ENCODE measurements at regions not wholly inside any gene's neighbourhood (a gene's known extent, or its start where the extent isn't known, plus 50 kb on each side); places are given as distances from the start of the nearest gene placed in this dataset.
"Not testable (repeated sequence)": the region's sequence is repeated elsewhere in the genome, so short reads cannot be mapped to it uniquely, and the experiment has no call there.

DNA sequence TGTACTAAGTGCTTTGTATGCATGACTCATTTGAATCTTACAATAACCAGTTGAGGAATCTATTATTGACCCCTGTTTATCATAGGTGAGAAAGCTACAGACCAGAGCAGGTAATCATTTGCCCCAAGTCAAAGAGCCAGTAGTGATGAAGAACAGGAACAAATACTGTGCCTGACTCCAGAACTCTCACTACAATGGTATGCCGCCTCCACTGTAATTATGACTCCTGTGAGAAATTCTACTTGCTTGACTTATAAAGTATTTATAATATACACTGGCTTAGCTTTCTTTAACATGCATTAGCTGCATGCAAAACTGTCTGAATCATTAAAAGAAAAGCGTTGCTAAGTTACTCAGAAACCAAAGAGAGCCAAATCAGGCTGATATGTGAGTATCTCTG is 92.6 kb downstream of the ZNF281 start:
- no peak for DNase-seq (ENCODE audit: low spot score)

DNA sequence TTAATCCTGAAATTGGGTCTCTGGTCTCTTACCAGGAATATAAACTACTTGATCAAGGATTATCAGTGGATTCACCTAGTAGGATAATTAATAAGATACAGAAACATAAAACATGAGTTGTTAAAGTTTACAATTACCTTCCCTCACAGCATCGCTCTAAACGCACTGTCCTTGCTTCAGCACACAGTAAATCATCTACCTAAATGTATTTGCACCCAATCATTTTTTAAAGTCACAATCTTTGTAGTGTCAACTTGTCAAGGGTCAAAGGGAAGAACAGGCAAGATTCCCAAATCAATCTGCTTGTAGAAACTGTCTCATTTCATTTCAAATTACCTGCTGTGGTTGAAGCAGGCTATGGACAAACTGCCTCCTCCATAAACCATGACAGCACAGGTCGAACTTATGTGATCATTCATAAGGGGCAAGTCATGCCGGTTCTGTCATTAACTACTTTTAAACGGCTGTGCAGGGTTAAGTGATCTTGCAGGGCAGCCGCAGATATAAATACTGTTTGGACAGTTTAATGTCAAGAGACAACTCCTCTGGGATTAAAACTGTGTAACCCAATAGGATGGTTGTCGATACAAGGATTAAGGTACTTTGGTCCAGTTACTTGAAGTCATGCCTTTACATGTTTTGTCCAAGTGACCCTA is 93.6 kb downstream of the ZNF281 start:
- no peak for DNase-seq (ENCODE audit: low spot score)

DNA sequence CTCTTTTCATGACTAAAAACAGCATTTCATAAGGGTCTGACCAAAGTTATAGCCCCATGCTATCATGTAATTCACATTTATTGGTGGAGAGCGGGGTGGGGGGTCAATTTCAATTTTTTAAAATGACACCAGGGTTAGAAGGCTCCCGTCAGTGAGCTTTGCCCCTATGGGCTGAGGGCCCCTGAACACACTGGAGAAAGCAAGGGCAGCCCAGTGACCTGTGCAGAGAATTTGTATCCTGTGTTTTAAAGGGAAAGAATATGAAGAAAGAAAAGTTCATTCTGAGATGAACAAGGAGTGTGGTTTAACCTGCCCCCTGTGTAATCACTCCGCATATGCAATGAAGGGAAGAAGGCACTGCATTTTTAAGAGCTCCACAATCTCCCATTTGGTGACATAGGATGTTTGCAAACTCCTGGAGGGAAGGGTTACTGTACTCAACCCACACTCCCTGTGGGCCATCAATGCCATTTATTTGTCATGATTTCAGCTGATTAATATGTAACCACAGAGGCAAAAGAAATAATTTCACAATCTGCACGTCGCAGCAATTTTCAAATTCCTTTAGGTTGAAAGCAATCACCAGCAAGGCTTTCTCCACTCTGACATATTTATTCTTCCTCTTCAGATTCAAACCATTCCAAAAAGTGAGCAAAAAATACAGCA is 95.6 kb downstream of the ZNF281 start:
- DNase-seq (ENCODE audit: low spot score): no peak

DNA sequence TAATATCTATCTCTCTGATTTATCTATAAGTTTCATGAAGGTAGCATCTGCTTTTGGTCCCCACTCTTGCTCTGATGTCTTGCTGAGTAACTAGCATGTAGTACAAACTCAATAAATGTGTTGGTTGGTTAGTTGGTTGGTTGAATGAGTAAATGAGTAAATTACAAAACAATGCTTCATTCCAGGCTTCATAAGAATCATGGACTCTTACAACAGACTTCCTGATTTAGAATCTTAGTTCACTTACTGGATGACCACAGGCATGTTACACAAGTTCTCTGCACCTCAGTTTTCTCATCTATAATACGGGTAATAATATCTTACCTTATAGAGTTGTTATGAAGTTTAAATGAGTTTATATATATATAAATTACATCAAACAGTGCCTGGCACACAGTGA is 98.6 kb downstream of the ZNF281 start:
- no peak for DNase-seq (ENCODE audit: low spot score)

DNA sequence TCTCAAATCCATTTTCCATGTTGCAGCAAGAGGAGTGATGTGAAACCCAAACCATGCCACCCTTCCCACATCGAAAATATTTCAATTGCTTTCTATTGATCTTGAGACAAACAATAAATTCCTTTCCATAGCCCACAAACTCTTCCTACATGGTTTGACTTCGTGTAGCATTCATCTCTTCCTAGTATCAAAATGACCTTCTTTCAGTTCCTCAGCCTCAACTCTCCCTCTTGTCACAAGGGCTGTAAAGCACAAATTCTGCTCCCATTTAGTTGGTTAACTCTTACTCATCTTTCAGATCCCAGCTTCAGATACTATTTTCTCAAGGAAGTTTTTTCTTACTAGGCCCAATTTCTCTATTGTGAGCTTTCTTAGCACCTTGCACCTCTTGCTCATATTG is 99.0 kb downstream of the ZNF281 start:
- DNase-seq (ENCODE audit: low spot score): no peak

DNA sequence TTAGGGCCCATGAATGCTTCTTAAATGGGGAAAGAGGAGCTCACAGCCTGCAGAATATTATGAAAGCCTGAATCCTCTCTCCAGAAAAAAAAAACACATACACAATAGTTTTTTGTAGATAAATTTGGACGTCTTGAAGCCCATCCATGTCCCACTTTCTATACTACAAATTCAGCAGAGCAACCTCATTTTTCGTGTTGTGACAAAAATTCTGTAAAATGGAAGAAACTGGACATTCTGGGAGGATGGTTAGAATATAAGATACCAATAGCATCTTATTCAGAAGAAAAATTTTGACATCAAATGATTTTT is 102.1 kb downstream of the ZNF281 start:
- DNase-seq (ENCODE audit: low spot score): no peak

DNA sequence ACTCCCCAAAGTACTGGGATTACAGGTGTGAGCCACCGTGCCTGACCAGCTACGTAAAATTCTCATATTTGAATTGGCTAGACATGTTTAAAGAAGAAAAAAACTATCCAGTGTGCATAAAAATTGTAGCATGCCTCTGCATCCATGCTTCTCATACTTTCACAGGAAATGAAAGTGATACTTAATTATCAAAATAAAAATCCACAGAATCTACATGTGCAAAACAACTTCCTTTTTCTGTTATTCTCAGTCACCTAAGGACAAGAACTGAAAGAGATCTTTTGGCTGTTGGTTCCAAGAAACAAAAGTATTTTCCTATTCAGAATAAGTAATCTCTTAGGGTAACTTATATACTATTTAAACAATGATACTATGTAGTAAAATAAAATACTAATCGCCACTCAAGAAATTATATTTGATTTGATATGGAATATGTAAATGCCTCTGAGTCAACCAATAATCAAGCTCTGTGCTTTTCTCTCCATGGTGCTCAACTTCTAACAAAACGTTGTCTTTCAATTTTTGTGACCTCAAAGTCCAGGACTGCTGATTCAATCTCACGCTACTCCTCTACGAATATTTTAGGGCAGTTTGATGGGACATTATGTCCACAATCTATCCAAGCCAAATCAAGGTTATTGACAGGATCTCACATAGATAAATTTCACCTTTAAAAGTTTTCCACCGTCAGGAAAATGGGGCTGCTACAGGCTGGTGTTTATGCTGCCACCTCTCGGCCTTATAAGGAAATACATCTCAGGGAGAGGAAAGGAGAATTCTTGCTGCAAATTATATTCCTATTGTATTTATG is 102.7 kb downstream of the ZNF281 start:
- peak; percentile 80 for DNase-seq (ENCODE audit: low spot score)

DNA sequence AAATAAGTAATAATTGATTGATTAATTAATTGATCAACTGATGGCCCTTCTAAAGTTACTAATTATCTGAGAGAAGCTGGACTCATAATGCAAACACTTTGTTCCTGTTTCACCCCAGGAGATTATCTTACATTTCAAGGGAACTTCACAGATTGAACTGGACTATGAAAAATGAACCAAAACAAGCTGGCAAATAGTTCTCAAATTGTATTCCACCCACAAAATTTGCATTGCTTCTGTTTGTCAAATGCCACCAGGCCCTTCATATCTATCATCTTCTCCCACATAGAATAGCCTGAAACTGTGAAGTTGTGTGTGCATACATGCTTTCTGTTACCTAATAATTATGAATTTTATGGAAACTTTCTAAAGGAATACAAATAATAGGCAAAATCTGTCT is 104.0 kb downstream of the ZNF281 start:
- DNase-seq (ENCODE audit: low spot score): no peak

DNA sequence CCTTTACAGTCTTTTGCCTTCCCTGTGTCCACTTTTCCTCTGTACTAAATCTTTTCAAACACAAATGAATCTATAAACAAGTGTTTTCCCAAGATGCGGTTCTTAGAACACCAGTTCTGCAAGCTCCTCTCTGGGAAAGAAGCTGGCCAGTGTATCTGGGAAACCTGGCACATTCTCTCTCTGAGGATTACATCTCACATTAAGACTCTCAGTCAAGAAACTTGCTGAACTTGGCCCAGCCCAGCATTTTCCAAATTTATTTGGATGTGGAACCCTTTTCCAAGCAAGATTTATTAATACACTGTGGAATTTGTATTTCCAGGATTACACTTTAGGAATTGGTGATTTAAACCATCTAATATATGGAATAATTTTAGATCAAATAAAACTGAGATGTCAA is 105.7 kb downstream of the ZNF281 start:
- DNase-seq (ENCODE audit: low spot score): no peak

DNA sequence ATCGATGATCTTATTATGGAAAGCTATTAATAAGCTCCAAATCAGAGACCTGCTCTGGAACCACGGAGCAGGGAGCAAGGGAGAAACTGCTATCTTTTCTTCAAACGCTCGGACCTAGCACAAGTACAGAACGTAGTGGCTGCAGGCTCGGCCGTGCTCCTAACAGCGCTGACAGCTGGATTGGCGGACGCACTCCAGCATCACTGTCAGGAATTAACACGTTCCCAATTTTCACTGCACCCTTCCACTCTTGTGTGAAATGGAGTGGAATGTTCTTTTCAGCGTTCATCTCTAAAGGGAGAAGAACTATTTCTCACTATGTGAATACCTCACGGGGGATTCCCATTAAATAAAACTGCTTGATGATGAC is 106.9 kb downstream of the ZNF281 start:
- no peak for DNase-seq (ENCODE audit: low spot score)

DNA sequence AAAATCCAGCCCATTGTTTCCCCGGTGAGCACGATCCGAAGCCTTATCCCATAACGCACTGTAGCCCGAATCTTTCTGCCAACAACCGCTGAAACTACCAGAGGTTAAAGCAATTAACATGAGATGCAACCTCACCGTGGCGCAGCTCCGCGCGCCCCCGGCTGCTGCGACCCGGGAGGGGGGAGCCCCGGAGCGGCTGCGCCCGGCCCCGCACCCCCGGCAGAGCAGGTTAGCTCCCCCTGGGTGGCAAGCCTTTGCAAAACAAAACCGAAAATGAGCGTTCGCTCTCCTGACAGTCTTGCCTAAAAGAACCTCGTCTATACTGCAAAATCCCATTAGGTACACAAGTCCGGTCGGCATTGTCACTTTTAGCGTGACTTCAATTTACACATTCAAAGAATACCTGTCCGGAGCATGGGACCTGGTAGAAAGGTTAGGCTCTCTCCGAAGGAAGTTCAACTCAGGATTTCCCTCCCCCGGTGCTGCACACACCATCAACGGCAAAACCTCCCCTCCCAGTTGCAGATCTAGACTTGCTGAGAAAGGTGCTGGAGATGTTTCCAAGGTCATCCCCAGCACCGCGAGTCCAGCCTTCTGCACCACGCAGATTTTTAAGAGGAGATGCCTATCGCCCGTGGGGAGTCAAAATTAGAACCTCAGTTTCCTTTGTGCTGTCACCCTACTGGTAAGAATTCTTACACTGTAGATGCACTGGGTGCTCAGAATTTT is 107.5 kb downstream of the ZNF281 start:
- no peak for DNase-seq (ENCODE audit: low spot score)

DNA sequence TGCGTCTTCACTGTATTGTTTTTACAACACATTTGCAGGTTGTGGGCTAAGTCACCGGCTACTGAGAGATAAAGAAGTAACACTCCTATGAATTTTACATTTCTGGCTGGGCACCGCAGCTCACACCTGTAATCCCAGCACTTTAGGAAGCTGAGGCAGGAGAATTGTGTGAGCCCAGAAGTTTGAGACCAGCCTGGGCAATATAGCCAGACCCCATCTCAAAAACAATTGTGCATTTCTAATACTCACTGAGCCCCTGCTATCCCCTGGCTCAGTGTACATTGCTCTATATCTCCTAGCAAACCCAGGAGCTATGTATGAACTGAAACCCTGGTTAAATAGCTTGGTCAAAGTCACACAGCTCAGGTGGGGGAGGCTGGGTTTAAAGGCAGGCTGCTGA is 108.7 kb downstream of the ZNF281 start:
- no peak for DNase-seq (ENCODE audit: low spot score)

DNA sequence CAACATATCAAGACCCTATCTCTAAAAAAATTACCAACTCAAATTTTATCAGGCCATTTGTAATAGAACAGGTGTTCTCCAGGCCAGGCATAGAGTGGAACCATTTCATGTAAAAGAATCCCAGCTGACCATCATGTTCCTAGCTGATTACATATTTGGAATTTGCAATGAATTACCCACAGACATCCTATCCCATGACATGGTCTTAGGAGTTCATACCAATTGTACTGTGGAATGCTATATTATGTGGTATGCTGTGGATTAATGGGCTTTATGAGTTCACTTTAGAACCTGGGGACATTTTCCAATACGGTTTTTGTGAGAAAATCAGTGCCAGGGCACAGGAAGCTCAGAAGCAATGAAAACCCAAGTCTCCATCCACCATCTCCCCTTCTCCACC is 110.3 kb downstream of the ZNF281 start:
- DNase-seq (ENCODE audit: low spot score): no peak

DNA sequence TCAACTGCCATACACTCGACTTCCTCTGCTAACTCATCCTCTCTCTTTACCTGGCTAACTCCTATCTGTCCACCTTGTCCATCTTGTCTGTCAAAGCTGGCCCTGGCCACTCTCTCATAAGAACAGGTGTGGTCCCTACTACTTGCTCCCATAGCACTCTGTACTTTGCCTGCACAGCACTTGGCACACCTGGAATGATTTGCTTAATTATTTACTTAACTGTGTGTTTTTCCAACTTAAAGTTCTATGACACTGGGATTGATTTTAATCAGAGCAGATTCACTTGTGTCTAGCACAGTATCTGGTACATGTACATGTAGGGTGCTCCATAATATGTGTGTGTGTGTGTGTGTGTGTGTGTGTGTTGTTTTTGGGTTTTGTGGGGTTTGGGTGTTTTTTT is 111.6 kb downstream of the ZNF281 start:
- no peak for DNase-seq (ENCODE audit: low spot score)

DNA sequence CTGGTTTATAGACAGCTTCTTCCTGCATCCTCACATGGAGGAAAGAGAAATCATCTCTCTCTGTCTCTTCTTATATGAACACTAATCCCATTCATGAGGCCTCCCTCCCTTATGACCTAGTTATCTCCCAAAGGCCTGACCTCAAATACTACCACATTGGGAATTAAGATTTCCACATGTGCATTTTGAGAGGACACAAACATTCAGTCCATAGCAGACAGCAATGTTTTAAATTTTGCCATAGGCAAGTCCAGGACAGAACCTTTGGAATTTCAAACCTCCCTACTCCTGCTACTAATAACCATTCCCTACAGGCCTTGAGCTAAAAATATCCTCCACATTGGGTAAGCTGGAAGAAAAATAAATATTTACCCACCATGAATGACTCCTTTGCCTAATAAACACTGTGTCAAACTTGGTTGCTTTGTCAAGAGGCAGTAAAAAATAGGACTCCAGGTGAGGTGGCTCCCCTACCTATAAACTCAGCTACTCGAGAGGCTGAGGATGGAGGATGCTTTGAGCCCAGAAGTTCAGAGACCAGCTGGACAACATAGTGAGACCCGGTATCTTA is 113.7 kb downstream of the ZNF281 start:
- peak; percentile 51 for DNase-seq (ENCODE audit: low spot score)

DNA sequence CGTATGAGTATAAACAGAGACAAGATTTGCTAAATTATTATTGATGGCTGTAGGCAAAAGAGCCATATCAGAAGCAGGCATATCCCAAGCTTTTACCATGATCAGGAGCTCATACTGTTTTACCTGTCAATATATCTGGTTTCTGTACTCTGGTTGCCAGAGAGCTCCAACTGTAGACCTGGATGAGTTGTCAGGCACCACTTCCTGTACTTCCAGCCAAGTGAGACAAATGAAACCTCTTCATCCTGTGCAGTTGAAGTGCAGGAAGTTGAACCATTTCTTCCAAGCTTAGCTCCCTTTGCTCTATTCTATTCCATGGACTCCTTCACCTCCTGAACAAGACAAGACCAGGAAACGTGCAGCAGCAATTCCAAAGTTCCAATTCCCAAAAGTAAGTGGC is 115.6 kb downstream of the ZNF281 start:
- DNase-seq (ENCODE audit: low spot score): no peak

DNA sequence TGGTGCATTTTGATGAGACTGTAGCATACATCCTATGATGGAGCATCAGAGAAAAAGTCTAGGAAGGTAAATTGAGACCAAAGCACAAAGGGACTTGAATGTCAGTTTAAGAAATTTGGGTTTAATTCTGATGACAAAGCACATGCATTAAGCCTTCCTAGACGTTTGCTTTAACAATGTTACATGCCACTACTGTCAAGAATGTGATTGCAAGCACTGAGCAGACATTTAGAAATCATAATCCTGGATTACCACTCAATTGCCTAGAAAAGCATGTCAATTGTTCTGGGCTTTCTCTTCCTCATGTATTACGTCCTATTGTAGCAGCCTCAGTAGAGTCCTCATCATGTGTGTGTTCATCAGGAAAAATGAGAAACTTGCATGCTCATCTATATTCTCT is 117.1 kb downstream of the ZNF281 start:
- no peak for DNase-seq (ENCODE audit: low spot score)

DNA sequence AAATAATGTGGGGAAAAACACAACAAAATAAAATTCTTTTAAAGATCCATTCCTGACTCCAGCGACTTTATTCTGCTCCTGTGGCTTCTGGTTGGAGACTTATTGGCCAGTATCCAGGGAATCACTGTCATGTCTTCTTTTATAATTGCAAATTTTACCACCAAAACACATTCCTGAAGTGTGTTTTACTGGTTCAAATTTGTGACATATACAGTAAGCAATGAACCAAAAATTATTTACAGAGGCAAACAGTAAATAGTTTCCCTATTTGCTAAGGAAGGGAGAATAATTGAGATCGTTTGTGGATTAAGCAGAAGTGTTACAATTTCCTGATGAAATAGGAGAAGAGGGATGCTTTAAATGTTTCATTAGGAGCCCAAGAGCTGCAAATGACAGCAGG is 118.7 kb downstream of the ZNF281 start:
- DNase-seq (ENCODE audit: low spot score): no peak

DNA sequence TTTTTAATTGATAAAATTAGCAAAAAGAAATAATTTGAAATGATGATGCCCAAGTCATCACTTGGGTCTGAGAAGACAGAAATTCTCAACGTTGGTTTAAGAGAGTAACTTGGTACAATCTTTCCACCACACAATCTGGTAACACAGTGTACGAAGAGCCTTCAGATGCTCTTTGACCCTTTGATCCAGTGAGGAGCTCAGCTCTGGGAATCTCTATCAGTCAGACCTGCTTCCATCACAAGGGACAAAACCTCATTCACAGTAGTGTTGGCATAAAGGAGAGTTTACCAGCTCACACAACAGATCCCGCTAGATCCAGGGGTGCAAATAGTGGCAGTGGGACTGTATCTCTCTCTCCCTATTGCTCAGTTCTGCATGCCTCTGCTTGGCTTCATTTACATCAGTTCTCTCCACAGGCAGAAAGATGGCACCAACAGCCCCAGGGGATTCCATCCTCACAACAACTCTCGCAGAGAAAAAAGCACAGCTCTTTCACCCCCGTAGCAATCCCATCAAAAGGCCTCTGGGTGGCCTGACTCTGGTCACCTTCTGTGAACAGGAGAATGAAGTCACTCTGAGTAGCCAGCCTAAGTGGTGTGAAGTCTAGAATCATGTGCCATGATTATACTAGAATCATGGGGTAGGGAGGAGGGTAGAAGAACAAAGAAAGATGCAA is 119.7 kb downstream of the ZNF281 start:
- no peak for DNase-seq (ENCODE audit: low spot score)

DNA sequence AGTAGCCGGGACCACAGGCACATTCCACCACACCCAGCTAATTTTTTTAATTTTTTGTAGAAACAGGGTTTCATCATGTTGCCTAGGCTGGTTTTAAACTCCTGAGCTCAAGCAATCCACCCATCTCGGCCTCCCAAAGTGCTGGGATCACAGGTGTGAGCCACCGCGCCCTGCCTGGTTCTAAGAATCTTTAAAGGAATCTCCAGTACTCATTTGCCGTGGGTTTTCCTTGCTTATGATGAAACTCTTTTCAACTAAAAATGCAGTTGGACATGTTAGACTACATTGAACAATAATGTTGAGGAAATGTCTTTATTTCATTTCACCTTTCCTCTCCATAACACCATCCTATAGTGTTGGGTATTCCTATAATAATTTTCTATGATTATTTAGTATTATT is 121.6 kb downstream of the ZNF281 start:
- DNase-seq (ENCODE audit: low spot score): no peak

DNA sequence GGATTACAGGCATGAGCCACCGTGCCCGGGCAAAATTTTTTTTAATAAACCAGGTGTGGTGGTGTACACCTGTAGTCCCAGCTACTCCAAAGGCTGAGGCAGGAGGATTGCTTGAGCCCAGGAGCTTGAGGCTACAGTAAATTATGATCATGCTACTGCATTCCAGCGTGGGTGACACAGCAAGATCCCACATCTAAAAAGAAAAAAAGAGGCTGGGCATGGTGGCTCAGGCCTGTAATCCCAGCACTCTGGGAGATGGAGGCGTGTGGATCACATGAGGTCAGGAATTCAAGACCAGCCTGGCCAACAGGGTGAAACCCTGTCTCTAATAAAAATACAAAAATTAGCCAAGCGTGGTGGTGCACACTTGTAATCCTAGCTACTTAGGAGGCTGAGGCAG is 125.6 kb downstream of the ZNF281 start:
- not testable (repeated sequence) for DNase-seq (ENCODE audit: low spot score)

DNA sequence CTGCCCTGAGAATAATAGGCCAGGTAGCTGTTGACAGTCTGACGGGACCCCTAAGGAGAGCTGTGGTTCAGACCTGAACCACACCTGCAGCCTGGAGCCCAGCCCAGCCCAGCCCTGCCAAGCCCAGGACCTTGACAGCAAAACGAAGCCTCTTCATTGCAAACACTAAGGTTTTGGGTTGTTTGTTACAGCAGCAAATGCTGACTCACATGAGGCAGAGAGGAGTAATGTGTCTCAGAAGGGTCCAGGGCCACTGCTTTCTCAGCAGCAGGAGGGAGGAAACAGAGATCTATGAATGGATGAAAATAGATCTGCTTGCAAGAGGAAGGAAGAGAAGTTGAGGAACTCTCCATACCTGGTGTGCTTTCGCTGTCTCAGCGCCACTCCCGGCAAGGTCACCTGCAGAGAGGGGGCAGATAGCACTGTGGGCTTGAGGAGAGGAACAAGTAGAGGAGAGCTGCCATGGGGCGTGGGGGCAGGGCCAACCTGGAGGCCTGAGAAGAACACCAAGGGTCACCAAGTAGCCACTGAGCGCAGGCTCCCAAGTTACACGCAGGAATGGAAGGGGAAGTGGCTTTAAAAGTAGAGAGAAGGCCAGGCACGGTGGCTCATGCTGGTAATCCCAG is 127.2 kb downstream of the ZNF281 start:
- DNase-seq (ENCODE audit: low spot score): no peak
